ENCODE measurements at regions not wholly inside any gene's neighbourhood (a gene's known extent, or its start where the extent isn't known, plus 50 kb on each side); places are given as distances from the start of the nearest gene placed in this dataset.

GRCh38 chrX:68940601-68941000 is 111.8 kb downstream of the EFNB1 start:
- Histone ChIP-seq H2AFZ (ENCODE audit: low read depth) (no peak overlapping the region), H3K4me2 (no peak overlapping the region), H4K20me1 (ENCODE audit: insufficient read depth) (no peaks in the 10 kb centered on the region), H3K27ac (no peak overlapping the region), H3K4me1 (ENCODE audit: low read depth, poor library complexity, severe bottlenecking) (peaks cover 18% of the 10 kb centered on the region), H3K4me3 (IDR thresholded peaks at IDR 0.05; ENCODE audit: insufficient read depth, low read depth, low read length) (no peak overlapping the region), H3K36me3 (ENCODE audit: insufficient read depth) (no peaks in the 10 kb centered on the region), H3K9ac (no peak overlapping the region), H3K79me2 (ENCODE audit: insufficient read depth, low read depth) (no peaks in the 10 kb centered on the region), H3K27me3 (ENCODE audit: insufficient read depth, low read depth) (no peaks in the 10 kb centered on the region)
- no peak for TF ChIP-seq CTCF (conservative IDR thresholded peaks at IDR 0.05; ENCODE audit: low read depth, low read length)

- Histone ChIP-seq H3K4me3 (IDR thresholded peaks at IDR 0.05; ENCODE audit: insufficient read depth, low read depth, low read length) (no peak overlapping the region), H3K27me3 (ENCODE audit: insufficient read depth, low read depth) (no peaks in the 10 kb centered on the region), H3K9ac (no peak overlapping the region), H3K36me3 (ENCODE audit: insufficient read depth) (no peaks in the 10 kb centered on the region), H3K79me2 (ENCODE audit: insufficient read depth, low read depth) (no peaks in the 10 kb centered on the region), H3K27ac (no peak overlapping the region), H4K20me1 (ENCODE audit: insufficient read depth) (no peaks in the 10 kb centered on the region), H3K4me2 (no peak overlapping the region), H3K4me1 (ENCODE audit: low read depth, poor library complexity, severe bottlenecking) (peaks cover 18% of the 10 kb centered on the region), H2AFZ (ENCODE audit: low read depth) (no peak overlapping the region)
- no peak for TF ChIP-seq CTCF (conservative IDR thresholded peaks at IDR 0.05; ENCODE audit: low read depth, low read length)
These were observed 111.0 kb downstream of the EFNB1 start for GRCh38 chrX:68939868-68940267.

GRCh38 chrX:68938244-68939004 is 109.6 kb downstream of the EFNB1 start:
- H3K4me2 ChIP-seq, result peak overlapping the region; percentile 33; the same call in 1 of the 2 replicates

GRCh38 chrX:68937581-68937980 is 108.8 kb downstream of the EFNB1 start:
- H3K9ac ChIP-seq, result no peak overlapping the region
- TF ChIP-seq CTCF (conservative IDR thresholded peaks at IDR 0.05; ENCODE audit: low read depth, low read length), result no peak
- H2AFZ ChIP-seq (ENCODE audit: low read depth), result no peak overlapping the region
- no peak overlapping the region for H3K4me3 ChIP-seq (IDR thresholded peaks at IDR 0.05; ENCODE audit: insufficient read depth, low read depth, low read length)
- no peak overlapping the region for H3K27ac ChIP-seq
- H3K36me3 ChIP-seq (ENCODE audit: insufficient read depth), result no peaks in the 10 kb centered on the region
- no peaks in the 10 kb centered on the region for H3K79me2 ChIP-seq (ENCODE audit: insufficient read depth, low read depth)
- no peaks in the 10 kb centered on the region for H4K20me1 ChIP-seq (ENCODE audit: insufficient read depth)
- H3K27me3 ChIP-seq (ENCODE audit: insufficient read depth, low read depth), result no peaks in the 10 kb centered on the region
- no peak overlapping the region; the same call in 1 of the 2 replicates for H3K4me2 ChIP-seq
- H3K4me1 ChIP-seq (ENCODE audit: low read depth, poor library complexity, severe bottlenecking), result peaks cover 18% of the 10 kb centered on the region

More at GRCh38 chrX:68938244-68939004, 109.6 kb downstream of the EFNB1 start:
- Histone ChIP-seq H3K79me2 (ENCODE audit: insufficient read depth, low read depth) (no peaks in the 10 kb centered on the region), H4K20me1 (ENCODE audit: insufficient read depth) (no peaks in the 10 kb centered on the region), H3K4me1 (ENCODE audit: low read depth, poor library complexity, severe bottlenecking) (peaks cover 18% of the 10 kb centered on the region), H3K27ac (no peak overlapping the region), H3K4me3 (IDR thresholded peaks at IDR 0.05; ENCODE audit: insufficient read depth, low read depth, low read length) (no peak overlapping the region), H3K36me3 (ENCODE audit: insufficient read depth) (no peaks in the 10 kb centered on the region), H3K9ac (no peak overlapping the region), H2AFZ (ENCODE audit: low read depth) (no peak overlapping the region), H3K27me3 (ENCODE audit: insufficient read depth, low read depth) (no peaks in the 10 kb centered on the region)
- no peak for TF ChIP-seq CTCF (conservative IDR thresholded peaks at IDR 0.05; ENCODE audit: low read depth, low read length)

Measured in KMS-11 (cell line).